NCI-H2081 treated with DMSO at 0.1 percent for 48 hours (cell line): ENCODE measurements at regions not wholly inside any gene's neighbourhood (a gene's known extent, or its start where the extent isn't known, plus 50 kb on each side); places are given as distances from the start of the nearest gene placed in this dataset.
"Not testable (repeated sequence)": the region's sequence is repeated elsewhere in the genome, so short reads cannot be mapped to it uniquely, and the experiment has no call there.

Source experiments
- DNase-seq: peaks from one replicate; lab custom pipeline; 2025; lab: John Stamatoyannopoulos, UW

DNA sequence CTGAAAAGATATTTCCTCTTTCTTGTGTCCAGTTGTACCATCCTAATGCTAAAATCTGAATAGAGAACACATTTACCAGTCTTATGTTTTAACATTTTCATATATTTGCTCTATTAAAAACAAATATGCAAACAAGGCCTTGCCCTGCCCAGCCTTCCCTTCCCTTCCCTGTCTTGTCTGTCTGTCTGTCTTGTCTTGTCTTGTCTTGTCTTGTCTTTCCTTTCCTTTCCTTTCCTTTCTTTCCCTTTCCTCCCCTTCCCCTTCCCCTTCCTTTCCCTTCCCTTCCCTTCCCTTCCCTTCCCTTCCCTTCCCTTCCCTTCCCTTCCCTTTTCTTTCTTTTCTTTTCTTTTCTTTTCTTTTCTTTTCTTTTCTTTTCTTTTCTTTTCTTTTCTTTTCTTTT is 1103.5 kb downstream of the STIM2 start:
- no peak for DNase-seq

DNA sequence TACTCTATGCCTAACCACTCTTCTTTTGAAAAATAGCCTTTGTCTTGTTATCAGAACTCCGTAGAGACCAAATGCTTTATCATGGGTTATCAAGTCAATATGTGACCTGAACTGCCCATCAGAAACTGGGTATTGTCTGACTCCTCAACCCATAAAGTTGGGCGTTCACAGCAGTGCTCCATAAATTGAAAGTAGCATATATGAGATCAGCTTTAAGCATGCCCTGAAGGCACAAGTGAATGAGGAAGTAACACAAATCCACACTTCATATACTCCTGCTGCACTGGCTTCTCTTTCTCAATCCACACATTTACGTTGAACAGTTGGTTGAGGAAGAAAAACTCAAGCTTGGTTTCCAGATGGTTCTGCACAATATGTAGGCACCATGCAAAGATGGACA is 1106.0 kb downstream of the STIM2 start:
- DNase-seq, result no peak

- DNase-seq, result no peak
Measured at GRCh38 chr4:27973056-27973455, 1112.4 kb downstream of the STIM2 start.

DNA sequence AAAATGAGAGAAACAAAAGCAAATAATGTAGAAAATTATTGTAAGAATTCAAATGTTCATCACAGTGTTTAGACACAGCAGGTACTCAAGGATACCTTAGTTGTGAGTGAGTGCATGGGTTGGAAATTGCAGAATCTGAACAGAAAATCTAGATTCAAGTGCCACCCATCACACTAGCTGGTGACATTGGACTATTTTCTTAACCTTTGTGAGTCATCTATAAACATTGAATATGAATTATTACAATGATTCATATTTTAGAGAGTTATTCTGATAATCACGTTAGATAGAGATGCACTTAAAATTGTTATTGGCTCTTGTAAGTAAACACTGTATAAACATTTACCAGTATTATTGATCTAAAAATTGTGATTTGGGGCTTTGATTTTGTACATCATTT is 1113.1 kb downstream of the STIM2 start:
- no peak for DNase-seq

GRCh38 chr4:27974339-27974738 is 1113.7 kb downstream of the STIM2 start:
- DNase-seq, result no peak

GRCh38 chr4:27974881-27975280 is 1114.2 kb downstream of the STIM2 start:
- not testable (repeated sequence) for DNase-seq

DNA sequence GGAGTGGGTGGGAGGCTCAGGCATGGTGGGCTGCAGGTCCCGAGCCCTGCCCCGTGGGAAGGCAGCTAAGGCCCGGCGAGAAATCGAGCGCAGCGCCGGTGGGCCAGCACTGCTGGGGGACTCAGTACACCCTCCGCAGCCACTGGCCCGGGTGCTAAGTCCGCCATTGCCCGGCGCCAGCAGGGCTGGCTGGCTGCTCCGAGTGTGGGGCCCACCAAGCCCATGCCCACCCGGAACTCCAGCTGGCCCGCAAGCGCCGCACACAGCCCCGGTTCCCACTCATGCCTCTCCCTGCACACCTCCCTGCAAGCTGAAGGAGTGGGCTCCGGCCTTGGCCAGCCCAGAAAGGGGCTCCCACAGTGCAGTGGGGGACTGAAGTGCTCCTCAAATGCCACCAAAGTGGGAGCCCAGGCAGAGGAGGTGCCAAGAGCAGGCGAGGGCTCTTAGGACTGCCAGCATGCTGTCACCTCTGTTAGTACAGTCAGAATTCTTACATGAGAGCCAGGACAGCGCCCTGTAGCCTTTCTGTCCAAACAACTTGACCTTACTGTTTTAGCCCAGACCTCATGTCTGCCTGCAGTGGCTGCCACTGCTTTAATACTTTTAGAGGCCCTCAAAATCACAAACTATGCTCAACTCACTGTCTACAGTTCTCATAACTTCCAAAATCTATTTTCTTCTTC is 1117.9 kb downstream of the STIM2 start:
- not testable (repeated sequence) for DNase-seq

- DNase-seq, result no peak
Measured at GRCh38 chr4:27985522-27985921, 1124.9 kb downstream of the STIM2 start.

GRCh38 chr4:27986476-27986875 is 1125.8 kb downstream of the STIM2 start:
- DNase-seq, result no peak

GRCh38 chr4:28001698-28002097 is 1141.1 kb downstream of the STIM2 start:
- DNase-seq, result no peak

DNA sequence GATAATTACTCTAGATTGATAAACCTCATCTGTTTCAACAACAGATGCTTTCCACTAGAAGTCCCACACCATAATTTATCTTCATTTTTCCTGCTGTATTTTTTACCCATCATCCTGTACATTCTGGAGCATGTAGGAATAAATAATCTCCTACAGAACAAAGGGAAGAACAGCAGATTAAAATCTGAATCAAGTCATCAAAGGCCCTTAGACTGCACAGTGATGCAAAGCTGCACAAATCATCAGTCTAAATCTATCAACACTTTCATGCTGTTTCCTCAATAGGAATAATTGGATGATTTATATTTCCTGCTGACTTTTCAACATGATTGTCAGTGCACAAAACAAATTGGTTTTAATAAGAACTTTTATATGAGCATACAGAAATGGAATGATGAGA is 1143.9 kb downstream of the STIM2 start:
- no peak for DNase-seq

DNA sequence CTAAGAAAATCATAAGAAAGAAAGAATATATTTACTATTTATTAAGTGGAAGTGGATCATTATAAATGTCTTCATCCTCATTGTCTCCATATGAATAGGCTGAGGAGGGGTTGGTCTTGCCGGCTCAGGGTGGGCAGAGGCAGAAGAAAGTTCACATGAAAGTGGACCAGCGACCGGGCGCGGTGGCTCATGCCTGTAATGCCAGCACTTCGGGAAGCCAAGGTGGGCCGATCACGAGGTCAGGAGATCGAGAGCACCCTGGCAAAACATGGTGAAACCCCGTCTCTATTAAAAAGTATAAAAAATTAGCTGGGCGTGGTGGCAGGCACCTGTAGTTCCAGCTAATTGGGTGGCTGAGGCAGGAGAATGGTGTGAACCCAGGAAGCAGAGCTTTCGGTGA is 1145.4 kb downstream of the STIM2 start:
- DNase-seq, result no peak

GRCh38 chr4:28007693-28008092 is 1147.1 kb downstream of the STIM2 start:
- DNase-seq, result no peak

DNA sequence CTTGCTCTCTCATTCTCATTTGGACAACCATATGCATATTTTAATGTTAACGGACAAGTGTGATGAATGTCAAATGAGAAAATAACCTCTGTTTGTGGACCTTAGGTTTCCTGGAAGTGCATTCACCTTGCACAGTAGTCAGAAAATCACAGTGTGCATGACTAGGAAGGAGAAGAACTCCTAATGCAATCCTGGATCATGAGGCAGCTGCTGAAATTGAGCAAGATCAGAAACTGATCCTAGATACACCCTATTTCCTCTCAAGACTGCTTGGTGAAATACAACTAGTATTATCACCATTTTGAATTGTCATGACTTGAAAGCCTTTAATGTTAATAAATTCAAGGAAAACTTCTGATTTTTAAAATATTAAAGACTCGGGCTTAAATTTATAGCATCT is 1148.9 kb downstream of the STIM2 start:
- no peak for DNase-seq

DNA sequence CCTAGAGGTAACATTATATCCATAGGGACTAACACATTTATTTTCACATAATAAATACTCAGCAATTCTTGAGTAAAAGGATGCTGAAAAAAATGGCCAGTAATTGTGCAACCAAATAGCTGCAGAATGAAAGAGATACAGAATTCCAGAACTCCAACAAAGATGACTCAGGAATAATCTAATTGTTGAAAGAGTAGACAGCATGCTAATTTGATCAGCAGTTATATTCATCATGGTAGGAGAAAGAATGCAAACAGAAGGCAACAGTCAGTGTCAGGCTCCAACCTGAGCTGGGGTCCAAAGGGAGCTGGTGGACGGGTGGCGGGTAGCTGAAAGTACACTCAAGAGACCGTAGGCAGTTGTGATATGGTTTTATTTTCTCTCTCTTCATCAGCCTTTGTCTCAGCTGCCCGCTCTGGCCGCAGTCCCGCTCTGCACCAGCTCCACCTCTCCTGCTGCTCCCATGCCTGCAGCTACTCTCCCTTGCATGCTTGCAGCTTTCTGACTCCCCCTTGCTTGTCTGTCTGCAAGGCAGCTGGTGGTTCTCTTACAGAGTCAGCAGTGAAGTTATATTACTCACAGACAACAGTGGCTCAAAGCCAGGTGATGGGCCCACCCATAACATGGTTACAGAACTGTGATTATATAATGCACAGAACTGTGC is 1150.1 kb downstream of the STIM2 start:
- DNase-seq, result no peak

DNA sequence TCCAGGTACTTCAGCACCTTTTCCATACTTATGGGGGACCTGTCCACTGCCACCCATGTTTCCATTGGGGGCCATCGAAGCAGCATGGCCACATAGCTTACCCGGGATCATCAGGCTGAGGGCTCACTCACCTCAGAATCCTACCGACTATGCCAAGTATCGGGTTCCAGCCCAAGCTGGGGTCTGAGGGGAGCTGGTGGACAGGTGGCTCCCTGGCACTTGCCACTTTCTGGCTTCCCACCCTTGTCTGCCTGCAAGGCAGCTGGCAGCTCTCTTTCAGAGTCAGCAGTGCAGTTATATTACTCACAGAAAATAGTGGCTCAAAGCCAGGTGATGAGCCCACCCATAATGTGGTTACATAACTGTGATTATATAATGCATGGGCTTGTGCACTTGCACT is 1153.8 kb downstream of the STIM2 start:
- DNase-seq, result no peak

DNA sequence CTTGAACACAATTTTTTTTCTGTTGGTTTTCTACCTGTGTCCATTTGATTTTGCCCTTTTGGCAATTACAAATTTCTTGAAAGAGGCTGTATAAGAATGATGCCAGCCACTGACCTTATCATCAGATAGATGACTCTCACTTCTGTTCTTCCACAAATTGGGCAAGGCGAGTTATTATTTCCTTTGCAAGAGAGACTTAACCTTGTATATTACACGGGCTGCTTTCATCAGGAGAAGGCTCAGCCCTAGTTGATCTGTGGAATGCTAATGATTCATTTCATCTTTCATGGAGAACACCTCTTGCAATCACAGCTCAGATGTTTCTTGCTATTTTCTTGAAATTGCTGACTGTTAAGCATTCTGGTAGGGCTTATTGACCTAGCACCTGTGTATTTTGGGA is 1155.4 kb downstream of the STIM2 start:
- DNase-seq, result no peak

- DNase-seq, result not testable (repeated sequence)
Measured at GRCh38 chr4:28038253-28038652, 1177.6 kb downstream of the STIM2 start.

GRCh38 chr4:28062562-28062961 is 1201.9 kb downstream of the STIM2 start:
- no peak for DNase-seq

GRCh38 chr4:28073860-28074555 is 1213.4 kb downstream of the STIM2 start:
- no peak for DNase-seq

- no peak for DNase-seq
Measured at GRCh38 chr4:28075401-28075956, 1214.8 kb downstream of the STIM2 start.

GRCh38 chr4:28077203-28077602 is 1216.6 kb downstream of the STIM2 start:
- not testable (repeated sequence) for DNase-seq
